ENCODE measurements at regions not wholly inside any gene's neighbourhood (a gene's known extent, or its start where the extent isn't known, plus 50 kb on each side); places are given as distances from the start of the nearest gene placed in this dataset.

- no peak for DNase-seq
- TF ChIP-seq, protein P1, sequence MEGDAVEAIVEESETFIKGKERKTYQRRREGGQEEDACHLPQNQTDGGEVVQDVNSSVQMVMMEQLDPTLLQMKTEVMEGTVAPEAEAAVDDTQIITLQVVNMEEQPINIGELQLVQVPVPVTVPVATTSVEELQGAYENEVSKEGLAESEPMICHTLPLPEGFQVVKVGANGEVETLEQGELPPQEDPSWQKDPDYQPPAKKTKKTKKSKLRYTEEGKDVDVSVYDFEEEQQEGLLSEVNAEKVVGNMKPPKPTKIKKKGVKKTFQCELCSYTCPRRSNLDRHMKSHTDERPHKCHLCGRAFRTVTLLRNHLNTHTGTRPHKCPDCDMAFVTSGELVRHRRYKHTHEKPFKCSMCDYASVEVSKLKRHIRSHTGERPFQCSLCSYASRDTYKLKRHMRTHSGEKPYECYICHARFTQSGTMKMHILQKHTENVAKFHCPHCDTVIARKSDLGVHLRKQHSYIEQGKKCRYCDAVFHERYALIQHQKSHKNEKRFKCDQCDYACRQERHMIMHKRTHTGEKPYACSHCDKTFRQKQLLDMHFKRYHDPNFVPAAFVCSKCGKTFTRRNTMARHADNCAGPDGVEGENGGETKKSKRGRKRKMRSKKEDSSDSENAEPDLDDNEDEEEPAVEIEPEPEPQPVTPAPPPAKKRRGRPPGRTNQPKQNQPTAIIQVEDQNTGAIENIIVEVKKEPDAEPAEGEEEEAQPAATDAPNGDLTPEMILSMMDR (IDR thresholded peaks at IDR 0.05; ENCODE audit: partially characterized antibody, unreplicated experiment): no peak
- Mint-ChIP-seq H3K36me3 (ENCODE audit: unreplicated experiment) (no peaks in the 10 kb centered on the region), H3K4me3 (ENCODE audit: unreplicated experiment) (no peak overlapping the region), H3K9me3 (ENCODE audit: unreplicated experiment) (no peaks in the 10 kb centered on the region), H3K4me1 (ENCODE audit: low read depth, unreplicated experiment) (no peaks in the 10 kb centered on the region), H3K27ac (ENCODE audit: unreplicated experiment) (no peak overlapping the region), H3K27me3 (ENCODE audit: unreplicated experiment) (no peaks in the 10 kb centered on the region)
Observed at GRCh38 chr6:141488488-141488887, 644.2 kb upstream of the GJE1 start.

GRCh38 chr6:141486942-141487341, 645.8 kb upstream of the GJE1 start:
- Mint-ChIP-seq H3K27ac (ENCODE audit: unreplicated experiment) (no peak overlapping the region), H3K36me3 (ENCODE audit: unreplicated experiment) (no peaks in the 10 kb centered on the region), H3K4me3 (ENCODE audit: unreplicated experiment) (no peak overlapping the region), H3K9me3 (ENCODE audit: unreplicated experiment) (no peaks in the 10 kb centered on the region), H3K27me3 (ENCODE audit: unreplicated experiment) (no peaks in the 10 kb centered on the region), H3K4me1 (ENCODE audit: low read depth, unreplicated experiment) (no peaks in the 10 kb centered on the region)
- TF ChIP-seq, protein P1 (IDR thresholded peaks at IDR 0.05; ENCODE audit: partially characterized antibody, unreplicated experiment): no peak
- no peak for DNase-seq

DNA sequence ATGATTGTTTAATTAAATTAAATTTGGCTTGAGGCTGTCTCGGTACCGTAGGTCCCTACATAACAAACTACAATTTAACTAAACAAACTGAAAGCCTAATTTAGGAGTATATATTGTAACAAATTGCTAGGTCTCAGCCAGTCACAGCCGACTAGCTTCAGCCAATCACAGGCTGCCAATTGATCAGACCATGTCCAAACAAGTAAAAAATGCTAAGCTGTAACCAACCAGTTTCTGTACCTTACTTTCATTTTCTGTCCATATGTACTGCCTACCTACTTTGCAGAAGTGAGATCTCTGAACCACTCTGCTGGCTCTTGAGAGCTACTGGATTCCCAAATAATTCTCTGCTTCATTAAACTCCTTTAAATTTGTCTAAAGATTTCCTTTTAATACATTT, 648.0 kb upstream of the GJE1 start:
- H3K4me3 Mint-ChIP-seq (ENCODE audit: unreplicated experiment): no peak overlapping the region
- TF ChIP-seq, protein P1 (IDR thresholded peaks at IDR 0.05; ENCODE audit: partially characterized antibody, unreplicated experiment): no peak
- no peak for DNase-seq
- no peak overlapping the region for H3K27ac Mint-ChIP-seq (ENCODE audit: unreplicated experiment)
- H3K36me3 Mint-ChIP-seq (ENCODE audit: unreplicated experiment): no peaks in the 10 kb centered on the region
- no peaks in the 10 kb centered on the region for H3K27me3 Mint-ChIP-seq (ENCODE audit: unreplicated experiment)
- no peaks in the 10 kb centered on the region for H3K9me3 Mint-ChIP-seq (ENCODE audit: unreplicated experiment)
- H3K4me1 Mint-ChIP-seq (ENCODE audit: low read depth, unreplicated experiment): no peaks in the 10 kb centered on the region

GRCh38 chr6:141483598-141484061, 649.1 kb upstream of the GJE1 start:
- Mint-ChIP-seq H3K4me1 (ENCODE audit: low read depth, unreplicated experiment) (no peaks in the 10 kb centered on the region), H3K9me3 (ENCODE audit: unreplicated experiment) (no peaks in the 10 kb centered on the region), H3K4me3 (ENCODE audit: unreplicated experiment) (no peak overlapping the region), H3K36me3 (ENCODE audit: unreplicated experiment) (no peaks in the 10 kb centered on the region), H3K27me3 (ENCODE audit: unreplicated experiment) (no peaks in the 10 kb centered on the region), H3K27ac (ENCODE audit: unreplicated experiment) (no peak overlapping the region)
- TF ChIP-seq, protein P1 (IDR thresholded peaks at IDR 0.05; ENCODE audit: partially characterized antibody, unreplicated experiment): no peak
- no peak for DNase-seq

- H3K27me3 Mint-ChIP-seq (ENCODE audit: unreplicated experiment): no peaks in the 10 kb centered on the region
- no peak for DNase-seq
- no peak overlapping the region for H3K27ac Mint-ChIP-seq (ENCODE audit: unreplicated experiment)
- no peaks in the 10 kb centered on the region for H3K4me1 Mint-ChIP-seq (ENCODE audit: low read depth, unreplicated experiment)
- TF ChIP-seq, protein P1 (IDR thresholded peaks at IDR 0.05; ENCODE audit: partially characterized antibody, unreplicated experiment): no peak
- H3K4me3 Mint-ChIP-seq (ENCODE audit: unreplicated experiment): no peak overlapping the region
- no peaks in the 10 kb centered on the region for H3K36me3 Mint-ChIP-seq (ENCODE audit: unreplicated experiment)
- H3K9me3 Mint-ChIP-seq (ENCODE audit: unreplicated experiment): no peaks in the 10 kb centered on the region
Observed at GRCh38 chr6:141482796-141483597, 649.7 kb upstream of the GJE1 start.

Data from glutamatergic neuron (in vitro differentiated cells).